ENCODE measurements at regions not wholly inside any gene's neighbourhood (a gene's known extent, or its start where the extent isn't known, plus 50 kb on each side); places are given as distances from the start of the nearest gene placed in this dataset.

DNA sequence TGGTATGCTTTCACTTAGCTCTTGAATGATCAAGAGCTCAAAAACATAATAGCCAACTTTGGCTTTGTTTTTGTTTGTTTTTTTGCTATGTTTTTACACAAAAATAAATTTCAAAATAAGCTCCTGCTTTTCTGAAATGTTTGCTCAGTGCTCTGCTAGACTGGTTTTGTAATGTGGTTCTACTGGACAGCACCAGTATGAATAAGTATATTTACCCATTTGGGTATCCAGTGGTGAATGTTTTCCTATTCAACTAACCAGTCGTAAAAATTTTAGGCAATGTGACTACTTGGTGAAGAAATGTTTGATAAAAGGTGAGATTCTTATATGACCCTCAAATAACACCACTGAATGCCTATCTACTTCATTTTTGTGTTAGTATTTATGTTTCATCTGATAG lies 308.6 kb downstream of the PTPRC start:
- no peaks in the 10 kb centered on the region for H3K4me1 ChIP-seq
- H3K27ac ChIP-seq = no peak overlapping the region
- DNase-seq = no peak
- H3K27me3 ChIP-seq = no peaks in the 10 kb centered on the region
- no peak overlapping the region for H3K4me3 ChIP-seq
- no peaks in the 10 kb centered on the region for H3K36me3 ChIP-seq
- H3K9me3 ChIP-seq = no peaks in the 10 kb centered on the region
- no peak for TF ChIP-seq POLR2A (IDR thresholded peaks at IDR 0.05)
- TF ChIP-seq, protein P1, sequence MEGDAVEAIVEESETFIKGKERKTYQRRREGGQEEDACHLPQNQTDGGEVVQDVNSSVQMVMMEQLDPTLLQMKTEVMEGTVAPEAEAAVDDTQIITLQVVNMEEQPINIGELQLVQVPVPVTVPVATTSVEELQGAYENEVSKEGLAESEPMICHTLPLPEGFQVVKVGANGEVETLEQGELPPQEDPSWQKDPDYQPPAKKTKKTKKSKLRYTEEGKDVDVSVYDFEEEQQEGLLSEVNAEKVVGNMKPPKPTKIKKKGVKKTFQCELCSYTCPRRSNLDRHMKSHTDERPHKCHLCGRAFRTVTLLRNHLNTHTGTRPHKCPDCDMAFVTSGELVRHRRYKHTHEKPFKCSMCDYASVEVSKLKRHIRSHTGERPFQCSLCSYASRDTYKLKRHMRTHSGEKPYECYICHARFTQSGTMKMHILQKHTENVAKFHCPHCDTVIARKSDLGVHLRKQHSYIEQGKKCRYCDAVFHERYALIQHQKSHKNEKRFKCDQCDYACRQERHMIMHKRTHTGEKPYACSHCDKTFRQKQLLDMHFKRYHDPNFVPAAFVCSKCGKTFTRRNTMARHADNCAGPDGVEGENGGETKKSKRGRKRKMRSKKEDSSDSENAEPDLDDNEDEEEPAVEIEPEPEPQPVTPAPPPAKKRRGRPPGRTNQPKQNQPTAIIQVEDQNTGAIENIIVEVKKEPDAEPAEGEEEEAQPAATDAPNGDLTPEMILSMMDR (IDR thresholded peaks at IDR 0.05) = no peak

DNA sequence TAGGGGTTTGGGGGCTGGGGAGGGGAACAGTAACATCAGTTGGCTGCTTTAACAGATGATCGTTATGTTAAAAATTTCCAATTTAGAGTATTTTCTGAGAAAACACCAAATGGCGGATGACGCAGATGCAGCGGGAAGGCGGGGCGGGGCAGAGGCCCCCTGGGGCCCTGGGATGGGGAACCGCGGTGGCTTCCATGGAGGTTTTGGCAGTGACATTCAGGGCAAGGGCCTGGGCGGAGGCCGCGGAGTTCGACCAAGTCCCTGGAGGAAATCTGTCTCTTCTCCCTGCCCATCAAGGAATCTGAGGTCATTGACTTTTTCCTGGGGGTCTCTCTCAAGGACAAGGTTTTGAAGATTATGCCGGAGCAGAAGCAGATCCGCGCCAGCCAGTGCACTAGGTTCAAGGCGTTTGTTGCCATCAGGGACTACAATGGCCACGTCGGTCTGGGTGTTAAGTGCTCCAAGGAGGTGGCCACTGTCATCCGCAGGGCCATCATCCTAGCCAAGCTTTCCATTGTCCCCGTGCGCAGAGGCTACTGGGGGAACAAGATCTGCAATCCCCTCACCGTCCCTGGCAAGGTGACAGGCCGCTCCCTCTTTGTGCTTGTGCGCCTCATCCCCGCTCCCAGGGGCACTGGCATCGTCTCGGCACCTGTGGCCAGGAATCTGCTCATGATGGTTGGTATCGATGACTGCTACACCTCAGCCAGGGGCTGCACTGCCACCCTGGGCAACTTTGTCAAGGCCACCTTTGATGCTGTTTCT lies 310.2 kb downstream of the PTPRC start:
- no peaks in the 10 kb centered on the region for H3K27me3 ChIP-seq
- H3K9me3 ChIP-seq = no peaks in the 10 kb centered on the region
- no peak overlapping the region for H3K4me3 ChIP-seq
- H3K4me1 ChIP-seq = no peaks in the 10 kb centered on the region
- H3K27ac ChIP-seq = no peak overlapping the region
- DNase-seq = no peak
- no peaks in the 10 kb centered on the region for H3K36me3 ChIP-seq
- no peak for TF ChIP-seq POLR2A (IDR thresholded peaks at IDR 0.05)
- TF ChIP-seq, protein P1 (IDR thresholded peaks at IDR 0.05) = no peak

DNA sequence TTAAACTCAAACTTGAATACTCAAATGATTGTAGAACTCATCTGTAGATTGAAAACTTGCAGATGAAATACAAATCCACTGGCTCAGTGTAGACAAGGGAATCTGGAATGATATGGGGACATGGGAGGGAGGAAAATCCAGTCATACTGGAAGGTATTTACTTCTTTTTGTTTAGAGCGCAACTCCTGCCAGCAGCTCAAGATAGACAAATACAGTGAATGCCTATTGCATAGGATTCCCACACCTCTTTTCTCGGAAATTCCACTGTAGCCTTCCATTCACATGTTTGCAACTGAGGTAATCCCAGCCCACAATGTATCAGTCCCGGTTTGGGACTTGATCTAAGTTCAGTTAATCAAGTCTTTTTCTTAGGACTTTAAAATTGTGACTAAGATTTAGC lies 311.2 kb downstream of the PTPRC start:
- H3K27me3 ChIP-seq = no peaks in the 10 kb centered on the region
- TF ChIP-seq, protein P1 (IDR thresholded peaks at IDR 0.05) = no peak
- TF ChIP-seq POLR2A (IDR thresholded peaks at IDR 0.05) = no peak
- no peak overlapping the region for H3K4me3 ChIP-seq
- H3K27ac ChIP-seq = no peak overlapping the region
- no peaks in the 10 kb centered on the region for H3K9me3 ChIP-seq
- no peaks in the 10 kb centered on the region for H3K4me1 ChIP-seq
- no peaks in the 10 kb centered on the region for H3K36me3 ChIP-seq
- DNase-seq = no peak

DNA sequence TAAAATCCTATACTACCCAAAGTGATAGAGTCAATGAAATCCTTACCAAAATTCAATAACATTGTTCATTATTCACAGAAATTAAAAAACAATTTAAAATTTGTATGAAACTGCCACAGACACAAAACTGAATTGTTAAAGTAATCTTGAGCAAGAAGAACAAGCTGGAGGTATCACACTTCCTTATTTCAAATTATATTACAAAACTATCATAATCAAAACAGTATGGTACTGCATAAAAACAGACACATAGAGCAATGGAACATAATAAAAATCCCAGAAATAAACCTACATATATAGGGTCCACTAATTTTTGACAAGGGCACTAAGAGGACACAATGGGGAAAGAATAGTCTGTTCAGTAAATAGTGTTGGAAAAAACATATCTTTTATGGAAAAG lies 316.2 kb downstream of the PTPRC start:
- H3K36me3 ChIP-seq = no peaks in the 10 kb centered on the region
- no peaks in the 10 kb centered on the region for H3K4me1 ChIP-seq

DNA sequence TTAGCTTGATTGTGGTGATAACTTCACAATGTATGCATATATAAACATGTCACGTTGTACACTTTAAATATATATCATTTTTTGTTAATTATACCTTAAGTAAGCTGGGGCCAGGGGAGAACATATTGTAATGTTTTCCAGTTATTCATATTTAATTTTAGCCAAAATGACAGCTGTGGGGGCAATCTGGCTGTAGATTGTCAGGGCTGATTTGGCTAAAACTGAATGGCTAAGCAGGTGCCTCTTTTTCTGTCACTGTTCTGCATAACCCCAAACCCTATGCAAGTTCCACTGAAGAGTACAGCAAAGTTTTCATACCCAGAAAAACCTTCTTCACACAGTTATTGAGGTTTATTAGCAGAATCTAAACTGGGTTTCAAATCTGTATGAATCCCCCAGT lies 318.2 kb downstream of the PTPRC start:
- no peaks in the 10 kb centered on the region for H3K27me3 ChIP-seq
- H3K4me3 ChIP-seq = no peak overlapping the region
- no peak for TF ChIP-seq POLR2A (IDR thresholded peaks at IDR 0.05)
- TF ChIP-seq, protein P1 (IDR thresholded peaks at IDR 0.05) = no peak
- H3K27ac ChIP-seq = no peak overlapping the region
- no peak for DNase-seq
- H3K9me3 ChIP-seq = no peaks in the 10 kb centered on the region
- no peaks in the 10 kb centered on the region for H3K4me1 ChIP-seq
- no peaks in the 10 kb centered on the region for H3K36me3 ChIP-seq

More for the DNA sequence above, 316.2 kb downstream of the PTPRC start:
- DNase-seq = no peak
- TF ChIP-seq, protein P1 (IDR thresholded peaks at IDR 0.05) = no peak
- TF ChIP-seq POLR2A (IDR thresholded peaks at IDR 0.05) = no peak
- Histone ChIP-seq H3K9me3 (no peaks in the 10 kb centered on the region), H3K27ac (no peak overlapping the region), H3K27me3 (no peaks in the 10 kb centered on the region), H3K4me3 (no peak overlapping the region)

Measured in Peyer's patch (tissue), 4 donors.